Ovary (tissue), 7 donors: ENCODE measurements at regions not wholly inside any gene's neighbourhood (a gene's known extent, or its start where the extent isn't known, plus 50 kb on each side); places are given as distances from the start of the nearest gene placed in this dataset.

Experiments used
- DNase-seq, 5 donors: peaks; one replicate each; pipeline ENCODE4 v3.0.0-alpha.2; 2019 to 2020
- H3K27ac ChIP-seq, 2 donors: fragments of 200-600 bp; one replicate each; pipeline versions ENCODE4 v1.5.1 to v1.8.0; 2019 to 2022
- H3K27me3 ChIP-seq: fragments of 200-600 bp; one replicate; pipeline ENCODE4 v1.8.0; 2022
- H3K36me3 ChIP-seq: fragments of 200-600 bp; sonication (generic); one replicate; pipeline ENCODE4 v1.5.1; 2019
- H3K4me1 ChIP-seq: one replicate; pipeline ENCODE4 v1.8.1; 2013; ENCODE audit warnings: mild to moderate bottlenecking, moderate library complexity; ENCODE audit not compliant: insufficient read depth
- H3K4me3 ChIP-seq: fragments of 200-600 bp; sonication (generic); one replicate; pipeline ENCODE4 v1.5.1; 2017
- H3K9me3 ChIP-seq, 2 donors: fragments of 200-600 bp in 1 of 2; sonication (generic) in 1 of 2; one replicate each; pipeline versions ENCODE4 v1.5.1 to v1.8.1; 2013 to 2019; ENCODE audit warnings: mild to moderate bottlenecking in 1 of 2, moderate library complexity in 1 of 2
- CTCF ChIP-seq, 3 donors: fragments of 450-650 bp in 2 of 3; fragments of 200-600 bp in 1 of 3; IDR thresholded peaks; one replicate each; pipeline versions ENCODE4 v1.5.1 to v1.8.0; 2016 to 2022; ENCODE audit warnings: antibody characterized with exemption in 3 of 3, mild to moderate bottlenecking in 1 of 3
- EP300 ChIP-seq: sonication (generic); formaldehyde crosslinking; IDR thresholded peaks from one replicate; pipeline ENCODE4 v1.6.1; 2017; ENCODE audit warnings: antibody characterized with exemption
- POLR2A ChIP-seq: fragments of 450-650 bp; IDR thresholded peaks from one replicate; pipeline ENCODE4 v1.6.1; 2017; ENCODE audit warnings: antibody characterized with exemption, mild to moderate bottlenecking, moderate library complexity
- WGBS, 3 donors: extraction: QIAGEN DNeasy Blood & Tissue Kit in 1 of 3; methylation state at CpG; one replicate each; pipeline versions ENCODE4 v1.1.5 to v1.1.7; 2013 to 2017; 5-methylcytosine and 5-hydroxymethylcytosine counted together
- intact Hi-C, 4 donors: fragments of 100-400 bp; cut with DNase I; formaldehyde crosslinking; loops; one replicate each; pipeline versions ENCODE4 v1.11.0 to v1.15.1; 2022 to 2023
- donor health status: DM: no; HTN: no; CAD: no; lungs with moderate emphysema.
- donor health status: DM: no; HTN: no; CAD: no.
- donor health status: Bipolar disorder and iron deficiency.
- donor health status: DM: no; HTN: no; CAD: no.
- donor health status: DM: yes; HTN: yes; CAD: no.

GRCh38 chr4:13233755-13234154 lies 250.4 kb downstream of the RAB28 start:
- TF ChIP-seq POLR2A (no peak), CTCF (IDR thresholded peaks at IDR 0.05) (no peak), EP300 (no peak)
- Histone ChIP-seq H3K4me3 (no peak overlapping the region), H3K4me1 (no peaks in the 10 kb centered on the region), H3K9me3 (no peaks in the 10 kb centered on the region), H3K27me3 (no peaks in the 10 kb centered on the region), H3K36me3 (no peaks in the 10 kb centered on the region), H3K27ac (no peak overlapping the region)
- WGBS, 3 donors, result 88 to 95% (median 90%) methylated on average over 1 of the region's 1 CpG
- intact Hi-C loops, result no loop called here
- DNase-seq, result no peak

GRCh38 chr4:13219971-13220370 lies 264.2 kb downstream of the RAB28 start:
- Histone ChIP-seq H3K27me3 (no peaks in the 10 kb centered on the region), H3K36me3 (no peaks in the 10 kb centered on the region), H3K4me3 (no peak overlapping the region), H3K9me3 (no peaks in the 10 kb centered on the region), H3K27ac (no peak overlapping the region), H3K4me1 (no peaks in the 10 kb centered on the region)
- TF ChIP-seq EP300 (no peak), POLR2A (no peak), CTCF (IDR thresholded peaks at IDR 0.05) (no peak)
- WGBS, 3 donors, result 93 to 96% (median 94%) methylated on average over 4 of the region's 4 CpGs
- no peak for DNase-seq
- intact Hi-C loops, result no loop called here

GRCh38 chr4:13218326-13218958 lies 265.7 kb downstream of the RAB28 start:
- H3K27me3 ChIP-seq, result no peaks in the 10 kb centered on the region
- H3K9me3 ChIP-seq, result no peaks in the 10 kb centered on the region
- 15 to 19% (median 16%) methylated on average over 4 of the region's 4 CpGs for WGBS, 3 donors
- no peak for TF ChIP-seq POLR2A
- no peak for TF ChIP-seq EP300
- no peak for TF ChIP-seq CTCF (IDR thresholded peaks at IDR 0.05)
- no peaks in the 10 kb centered on the region for H3K4me1 ChIP-seq
- no peaks in the 10 kb centered on the region for H3K36me3 ChIP-seq
- no peak overlapping the region for H3K4me3 ChIP-seq
- H3K27ac ChIP-seq, result no peak overlapping the region
- DNase-seq, result peak in 1 of 5 donors; percentile 22
- intact Hi-C loops, result no loop called here

- intact Hi-C loops, result no loop called here
- Histone ChIP-seq H3K27ac (no peak overlapping the region), H3K4me3 (no peak overlapping the region), H3K4me1 (no peaks in the 10 kb centered on the region), H3K27me3 (no peaks in the 10 kb centered on the region), H3K36me3 (no peaks in the 10 kb centered on the region), H3K9me3 (no peaks in the 10 kb centered on the region)
- TF ChIP-seq CTCF (IDR thresholded peaks at IDR 0.05) (no peak), POLR2A (no peak), EP300 (no peak)
- DNase-seq, result no peak
- 87 to 91% (median 90%) methylated on average over 5 of the region's 5 CpGs for WGBS, 3 donors
Observed at GRCh38 chr4:13215560-13215959, 268.6 kb downstream of the RAB28 start.
